HG03103 (cell line): ENCODE measurements at regions not wholly inside any gene's neighbourhood (a gene's known extent, or its start where the extent isn't known, plus 50 kb on each side); places are given as distances from the start of the nearest gene placed in this dataset.
"Not testable (repeated sequence)": the region's sequence is repeated elsewhere in the genome, so short reads cannot be mapped to it uniquely, and the experiment has no call there.

Source experiments
- ATAC-seq: cut with Tn5 transposase; IDR thresholded peaks from one replicate; pipeline ENCODE4 v1.9.1; 2021; ENCODE audit warnings: low read depth; ENCODE audit not compliant: unreplicated experiment

- ATAC-seq: no peak
Measured at GRCh38 chr3:40923143-40923542, 276.2 kb upstream of the CTNNB1 start.

- no peak for ATAC-seq
Measured at GRCh38 chr3:40923651-40924050, 275.7 kb upstream of the CTNNB1 start.

- ATAC-seq: no peak
Measured at GRCh38 chr3:40924559-40925141, 274.7 kb upstream of the CTNNB1 start.

- no peak for ATAC-seq
Measured at GRCh38 chr3:40925231-40925630, 274.1 kb upstream of the CTNNB1 start.

GRCh38 chr3:40930131-40930538, 269.2 kb upstream of the CTNNB1 start:
- ATAC-seq: no peak

- no peak for ATAC-seq
Measured at GRCh38 chr3:40930756-40931155, 268.5 kb upstream of the CTNNB1 start.

GRCh38 chr3:40938591-40938990, 260.7 kb upstream of the CTNNB1 start:
- ATAC-seq: no peak

GRCh38 chr3:40939030-40939740, 260.1 kb upstream of the CTNNB1 start:
- no peak for ATAC-seq

- no peak for ATAC-seq
Measured at GRCh38 chr3:40939741-40940130, 259.6 kb upstream of the CTNNB1 start.

GRCh38 chr3:40940651-40941050, 258.7 kb upstream of the CTNNB1 start:
- no peak for ATAC-seq

- not testable (repeated sequence) for ATAC-seq
Measured at GRCh38 chr3:40947022-40947421, 252.3 kb upstream of the CTNNB1 start.

GRCh38 chr3:40949347-40949746, 250.0 kb upstream of the CTNNB1 start:
- ATAC-seq: not testable (repeated sequence)

GRCh38 chr3:40951636-40952035, 247.7 kb upstream of the CTNNB1 start:
- no peak for ATAC-seq

- ATAC-seq: no peak
Measured at GRCh38 chr3:40961104-40961857, 238.0 kb upstream of the CTNNB1 start.

- ATAC-seq: no peak
Measured at GRCh38 chr3:40962721-40963120, 236.6 kb upstream of the CTNNB1 start.

- ATAC-seq: no peak
Measured at GRCh38 chr3:40968666-40969065, 230.6 kb upstream of the CTNNB1 start.

GRCh38 chr3:40969341-40969740, 230.0 kb upstream of the CTNNB1 start:
- no peak for ATAC-seq

GRCh38 chr3:40969756-40970466, 229.4 kb upstream of the CTNNB1 start:
- no peak for ATAC-seq

- peak; percentile 96 for ATAC-seq
Measured at GRCh38 chr3:40971191-40972168, 227.8 kb upstream of the CTNNB1 start.

GRCh38 chr3:40972350-40972749, 227.0 kb upstream of the CTNNB1 start:
- no peak for ATAC-seq
